Stimulated activated CD4-positive, alpha-beta T cell treated with anti-CD3 and anti-CD28 coated beads, Interleukin-4, amount 100 ng/mL, for 24 hours (primary cell): ENCODE measurements at regions not wholly inside any gene's neighbourhood (a gene's known extent, or its start where the extent isn't known, plus 50 kb on each side); places are given as distances from the start of the nearest gene placed in this dataset.

Experiments
- DNase-seq: peaks from one replicate; pipeline ENCODE4 v3.0.0-alpha.2; 2020

GRCh38 chr6:40714576-40715564 lies 127.7 kb upstream of the LRFN2 start:
- DNase-seq: no peak

- no peak for DNase-seq
Observed at GRCh38 chr6:40714143-40714542, 127.0 kb upstream of the LRFN2 start.

- DNase-seq: no peak
Observed at GRCh38 chr6:40713002-40713719, 126.0 kb upstream of the LRFN2 start.

- DNase-seq: no peak
Observed at GRCh38 chr6:40710626-40711330, 123.6 kb upstream of the LRFN2 start.

GRCh38 chr6:40708049-40708448 lies 120.9 kb upstream of the LRFN2 start:
- no peak for DNase-seq

- no peak for DNase-seq
Observed at GRCh38 chr6:40706178-40706577, 119.0 kb upstream of the LRFN2 start.

GRCh38 chr6:40705354-40705753 lies 118.2 kb upstream of the LRFN2 start:
- DNase-seq: no peak

- no peak for DNase-seq
Observed at GRCh38 chr6:40701352-40702007, 114.3 kb upstream of the LRFN2 start.

GRCh38 chr6:40700006-40700580 lies 112.9 kb upstream of the LRFN2 start:
- no peak for DNase-seq

- DNase-seq: no peak
Observed at GRCh38 chr6:40695750-40696415, 108.7 kb upstream of the LRFN2 start.

GRCh38 chr6:40695114-40695513 lies 108.0 kb upstream of the LRFN2 start:
- DNase-seq: no peak

- no peak for DNase-seq
Observed at GRCh38 chr6:40693768-40694167, 106.6 kb upstream of the LRFN2 start.

GRCh38 chr6:40692337-40692736 lies 105.2 kb upstream of the LRFN2 start:
- no peak for DNase-seq

- no peak for DNase-seq
Observed at GRCh38 chr6:40689185-40689584, 102.0 kb upstream of the LRFN2 start.

- DNase-seq: no peak
Observed at GRCh38 chr6:40688214-40688761, 101.1 kb upstream of the LRFN2 start.

GRCh38 chr6:40685862-40686261 lies 98.7 kb upstream of the LRFN2 start:
- DNase-seq: no peak

- no peak for DNase-seq
Observed at GRCh38 chr6:40681622-40682021, 94.5 kb upstream of the LRFN2 start.

- DNase-seq: no peak
Observed at GRCh38 chr6:40678941-40679340, 91.8 kb upstream of the LRFN2 start.

GRCh38 chr6:40674170-40674569 lies 87.0 kb upstream of the LRFN2 start:
- no peak for DNase-seq

- DNase-seq: no peak
Observed at GRCh38 chr6:40672087-40672486, 84.9 kb upstream of the LRFN2 start.

- no peak for DNase-seq
Observed at GRCh38 chr6:40671694-40672050, 84.5 kb upstream of the LRFN2 start.
